ENCODE measurements at regions not wholly inside any gene's neighbourhood (a gene's known extent, or its start where the extent isn't known, plus 50 kb on each side); places are given as distances from the start of the nearest gene placed in this dataset.

- TF ChIP-seq CTCF (IDR thresholded peaks at IDR 0.05): no peak
- no peak for TF ChIP-seq POLR2A (IDR thresholded peaks at IDR 0.05)
- no peak for TF ChIP-seq EP300 (IDR thresholded peaks at IDR 0.05)
Measured at GRCh38 chr7:50852901-50853300, 70.2 kb upstream of the GRB10 start.

Measured in sigmoid colon (tissue), 4 donors.